T-helper 2 cell (primary cell): ENCODE measurements at regions not wholly inside any gene's neighbourhood (a gene's known extent, or its start where the extent isn't known, plus 50 kb on each side); places are given as distances from the start of the nearest gene placed in this dataset.
"Not testable (repeated sequence)": the region's sequence is repeated elsewhere in the genome, so short reads cannot be mapped to it uniquely, and the experiment has no call there.

Experiments used
- DNase-seq, 5 experiments: peaks; one replicate each; pipeline versions ENCODE4 v3.0.0 to v3.0.0-alpha.2; 2012 to 2022

DNA sequence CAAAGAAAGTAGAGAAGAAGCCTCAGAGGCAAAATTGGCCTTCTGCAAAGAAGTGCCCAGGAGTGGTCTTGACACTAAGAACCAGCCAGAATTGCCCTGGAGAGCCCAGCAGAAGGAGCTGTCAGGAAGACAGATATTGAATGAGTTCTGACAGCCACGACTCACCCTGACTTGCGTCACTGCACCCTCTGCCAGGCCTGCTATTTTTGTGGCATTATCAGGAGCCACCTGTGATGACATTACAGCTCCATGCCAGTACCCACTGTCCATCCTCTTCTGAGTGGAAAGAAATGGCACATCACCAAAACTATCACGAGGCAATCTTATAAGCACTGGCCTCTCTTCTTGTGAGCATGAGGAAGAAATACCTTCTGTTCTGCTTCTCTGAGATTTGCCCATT is 67.7 kb downstream of the SMIM20 start:
- no peak for DNase-seq

DNA sequence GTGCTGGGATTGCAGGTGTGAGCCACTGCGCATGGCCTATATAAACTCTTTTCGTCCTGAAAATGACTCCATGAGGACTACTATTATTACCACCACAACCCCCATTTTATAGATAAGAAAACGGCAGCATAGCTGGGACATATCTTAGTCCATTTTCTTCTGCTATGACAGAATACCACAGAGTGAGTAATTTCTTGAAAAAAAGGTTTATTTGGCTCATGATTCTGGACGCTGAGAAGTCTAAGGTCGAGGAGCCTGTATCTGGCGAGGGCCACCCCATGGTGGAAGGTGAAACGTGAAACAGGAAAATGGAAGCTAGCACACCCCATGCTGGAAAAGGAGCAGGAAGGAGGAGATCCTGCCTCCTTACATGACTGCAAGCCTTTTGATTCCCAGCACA is 68.9 kb downstream of the SMIM20 start:
- no peak for DNase-seq

DNA sequence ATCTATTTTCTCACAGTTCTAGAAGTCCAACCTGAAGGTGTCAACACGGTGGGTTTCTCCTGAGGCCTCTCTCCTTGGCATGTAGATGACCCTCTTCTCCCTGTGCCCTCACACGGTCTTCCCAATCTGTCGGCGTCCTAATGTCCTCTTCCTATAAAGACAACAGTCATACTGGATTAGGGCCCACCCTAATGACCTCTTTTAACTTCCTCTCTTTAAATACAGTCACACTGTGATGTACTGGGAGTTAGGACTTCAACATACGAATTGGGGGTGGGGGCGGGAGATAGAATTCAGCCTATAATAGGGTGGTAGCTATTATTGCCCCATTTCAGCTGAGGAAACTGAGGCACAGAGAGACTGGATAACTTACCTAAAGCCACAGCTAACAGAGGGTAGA is 70.2 kb downstream of the SMIM20 start:
- no peak for DNase-seq

DNA sequence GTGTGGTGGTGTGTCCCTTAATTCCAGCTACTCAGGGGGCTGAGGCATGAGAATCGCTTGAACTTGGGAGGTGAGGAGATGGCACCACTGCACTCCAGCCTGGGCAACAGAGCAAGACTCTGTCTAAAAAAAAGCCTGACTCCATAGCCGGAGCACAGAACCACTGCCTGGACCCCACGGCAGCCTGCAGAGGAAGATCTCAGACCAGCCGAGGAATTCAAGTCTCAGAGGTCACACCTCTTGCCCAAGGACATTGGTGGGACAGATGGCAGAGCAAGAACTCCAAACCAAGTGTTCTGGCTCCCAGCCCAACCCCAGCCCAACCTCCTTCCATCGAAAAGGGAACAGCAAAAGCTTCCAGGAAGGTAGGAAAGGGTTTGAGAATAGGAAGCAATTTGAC is 70.8 kb downstream of the SMIM20 start:
- DNase-seq = no peak

DNA sequence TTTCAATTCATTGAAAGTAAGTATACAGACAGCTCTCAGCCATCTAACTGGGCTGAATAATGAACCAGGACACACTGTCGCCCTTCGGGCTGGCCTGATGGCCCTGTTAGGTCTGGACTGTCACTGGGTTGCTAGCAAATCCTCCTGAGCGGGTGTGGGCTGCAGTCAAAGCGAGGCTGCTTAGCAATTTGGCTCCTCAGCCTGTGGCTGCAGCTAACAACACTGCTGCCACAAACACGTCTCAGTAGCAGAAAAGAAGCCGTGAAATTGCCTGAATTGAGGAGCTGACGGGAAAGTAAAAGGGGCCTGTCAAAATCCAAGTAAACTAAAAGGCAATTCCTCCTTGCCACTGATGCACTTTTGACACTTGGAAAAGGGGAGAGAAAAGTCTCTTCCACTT is 72.8 kb downstream of the SMIM20 start:
- DNase-seq = no peak

DNA sequence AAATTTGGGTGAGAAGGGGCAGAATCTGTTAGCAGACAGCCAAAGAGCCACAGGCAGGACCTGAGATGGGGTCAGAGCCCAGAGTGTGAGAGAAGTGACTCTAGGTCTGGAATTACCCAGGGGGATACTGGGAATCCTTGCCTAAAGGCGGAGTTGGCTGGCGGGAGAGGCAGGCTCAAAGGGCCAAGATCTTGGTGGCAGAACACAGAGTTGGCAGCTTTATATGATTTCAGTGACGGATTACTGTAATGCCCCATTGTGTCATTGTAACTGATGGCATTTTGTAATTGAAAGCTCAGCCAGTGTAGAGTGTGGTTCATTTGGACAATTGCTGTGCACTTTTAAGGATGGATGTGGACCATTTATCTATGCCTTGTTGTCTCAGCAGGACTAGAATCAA is 77.3 kb downstream of the SMIM20 start:
- DNase-seq = no peak

DNA sequence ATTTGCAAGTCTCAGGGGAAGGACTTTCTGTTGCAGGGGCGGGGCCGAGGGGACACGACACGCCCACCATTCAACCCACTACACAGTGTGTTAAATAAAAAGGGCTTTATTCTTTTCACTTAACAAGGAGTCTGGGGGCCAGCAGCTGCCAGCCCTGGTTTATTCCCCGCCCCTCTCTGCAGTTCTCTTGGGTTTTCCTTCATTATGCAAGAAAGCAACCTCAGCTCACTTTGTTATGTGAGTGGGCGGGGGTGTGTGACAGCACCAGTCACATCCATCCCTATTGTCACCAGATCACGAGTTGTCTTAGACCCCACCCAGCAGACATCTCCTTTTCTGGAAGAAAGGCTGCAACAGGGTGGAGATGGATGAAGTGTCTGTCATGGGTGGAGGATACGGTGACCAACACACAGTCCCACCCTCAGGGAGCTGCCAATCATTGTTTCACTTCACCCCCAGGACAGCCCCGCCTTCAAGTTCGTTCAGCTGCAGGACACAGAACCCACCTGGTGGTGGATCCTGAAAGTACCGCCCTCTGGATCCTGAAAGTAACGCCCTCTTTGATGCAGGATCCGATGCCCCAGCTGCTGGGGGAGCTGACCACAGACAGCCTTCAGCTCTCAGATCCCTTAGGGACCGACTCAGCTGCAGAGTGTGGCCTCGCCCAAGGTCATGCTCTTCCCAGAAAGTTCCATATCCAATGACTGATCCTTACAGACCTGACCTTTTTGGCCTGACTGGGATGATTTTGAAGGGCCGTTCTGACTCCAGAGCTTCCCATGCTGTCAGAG is 79.6 kb downstream of the SMIM20 start:
- peak in 2 of 5 experiments; percentile 4 to 18 for DNase-seq

DNA sequence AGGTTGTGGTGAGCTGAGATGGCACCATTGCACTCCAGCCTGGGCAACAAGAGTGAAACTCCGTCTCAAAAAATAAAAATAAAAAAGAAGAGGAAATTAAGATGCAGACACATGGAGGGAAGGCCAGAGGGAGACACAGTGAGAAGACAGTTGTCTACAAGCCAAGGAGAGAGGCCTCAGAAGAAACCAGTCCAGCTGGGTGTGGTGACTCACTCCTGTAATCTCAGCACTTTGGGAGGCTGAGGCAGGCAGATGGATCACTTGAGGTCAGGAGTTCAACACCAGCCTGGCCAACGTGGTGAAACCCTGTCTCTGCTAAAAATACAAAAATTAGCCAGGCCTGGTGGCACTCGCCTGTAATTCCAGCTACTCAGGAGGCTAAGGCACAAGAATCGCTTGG is 80.6 kb downstream of the SMIM20 start:
- not testable (repeated sequence) for DNase-seq

DNA sequence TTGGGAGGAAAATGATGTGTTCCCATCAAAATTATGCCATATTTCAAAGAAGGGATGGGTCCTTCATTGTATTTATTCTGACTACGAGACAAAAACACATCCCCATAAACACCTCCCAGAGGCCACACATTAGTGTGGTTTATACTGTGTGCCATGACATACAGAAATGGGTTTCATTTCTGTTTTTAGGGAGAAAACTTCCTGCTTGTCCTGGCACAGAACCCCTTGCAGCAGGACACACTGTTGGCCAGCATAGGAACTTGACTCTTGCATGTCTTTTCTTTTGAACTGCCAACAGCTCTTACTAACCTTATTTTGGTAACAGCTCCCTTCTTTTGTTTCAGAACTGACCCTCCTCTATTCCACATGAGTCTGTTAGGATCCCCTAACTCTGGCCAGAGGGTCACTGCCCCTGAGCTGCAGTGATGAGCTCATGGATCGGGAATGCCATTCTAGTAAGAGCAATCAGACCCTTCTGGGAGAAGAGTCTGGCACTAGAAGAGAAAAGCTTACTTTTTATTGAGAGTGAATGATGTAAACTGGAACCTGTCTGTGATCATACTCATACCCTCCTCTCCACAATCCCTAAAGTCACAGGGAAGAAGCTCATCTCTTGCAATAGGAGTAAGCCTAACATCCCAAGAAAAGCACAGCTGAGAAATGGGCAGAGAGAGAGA is 86.4 kb downstream of the SMIM20 start:
- no peak for DNase-seq

DNA sequence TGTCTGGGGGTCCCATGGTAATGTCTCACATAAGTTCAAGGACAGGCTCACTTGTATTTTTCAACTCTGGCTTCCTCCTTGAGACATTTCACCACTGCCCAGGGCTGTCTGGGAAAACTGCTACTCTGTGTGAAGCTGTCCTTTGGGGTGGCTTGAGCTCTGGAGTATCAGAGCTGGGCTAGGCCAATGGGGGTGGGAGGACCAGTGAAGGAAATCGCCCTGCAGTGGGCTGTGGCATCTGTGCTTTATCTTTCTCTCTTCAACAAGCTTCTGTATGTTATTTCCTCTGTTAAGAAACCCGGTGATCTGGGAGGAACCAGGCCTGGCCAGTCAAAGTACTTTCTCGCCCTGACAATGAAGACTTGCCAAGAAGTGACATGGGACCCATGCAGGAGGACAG is 87.4 kb downstream of the SMIM20 start:
- DNase-seq = no peak

DNA sequence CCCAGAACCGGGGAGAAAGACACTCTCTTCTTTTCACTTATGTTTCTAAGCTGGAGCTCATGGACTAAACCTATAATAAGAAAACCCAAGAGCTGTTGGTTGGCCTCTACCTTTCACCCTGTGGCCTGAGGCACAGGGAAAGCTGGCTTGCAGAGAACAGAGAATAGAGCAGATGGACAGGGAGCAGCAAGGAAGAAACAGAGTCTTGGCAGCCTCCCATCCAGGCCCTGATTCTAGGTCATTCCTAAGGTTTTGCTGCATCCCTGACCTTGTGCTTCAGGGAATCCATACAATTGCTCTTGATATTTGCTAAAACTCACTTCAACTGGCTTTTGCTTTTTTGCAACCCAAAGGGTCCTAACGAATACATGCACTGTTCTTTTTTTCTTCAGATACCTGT is 87.8 kb downstream of the SMIM20 start:
- no peak for DNase-seq

DNA sequence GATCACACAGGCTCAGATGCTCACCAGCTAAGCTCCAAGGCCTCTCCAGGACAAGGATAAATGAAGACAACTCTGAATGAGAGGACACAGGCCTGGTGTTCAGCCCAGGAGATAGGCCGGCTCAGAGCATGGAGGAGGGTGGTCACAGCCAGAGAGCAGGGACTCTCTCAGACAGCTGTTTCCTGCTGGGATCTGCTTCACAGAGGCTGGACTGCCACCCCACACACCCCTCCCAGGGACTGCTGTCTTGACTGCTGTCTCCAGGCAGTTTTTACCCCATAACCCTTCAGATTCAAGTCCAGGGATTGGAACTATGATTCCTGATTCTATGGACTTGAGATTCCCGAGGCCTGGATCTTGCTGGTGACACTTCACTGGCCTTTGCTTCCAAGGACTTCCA is 89.0 kb downstream of the SMIM20 start:
- no peak for DNase-seq

DNA sequence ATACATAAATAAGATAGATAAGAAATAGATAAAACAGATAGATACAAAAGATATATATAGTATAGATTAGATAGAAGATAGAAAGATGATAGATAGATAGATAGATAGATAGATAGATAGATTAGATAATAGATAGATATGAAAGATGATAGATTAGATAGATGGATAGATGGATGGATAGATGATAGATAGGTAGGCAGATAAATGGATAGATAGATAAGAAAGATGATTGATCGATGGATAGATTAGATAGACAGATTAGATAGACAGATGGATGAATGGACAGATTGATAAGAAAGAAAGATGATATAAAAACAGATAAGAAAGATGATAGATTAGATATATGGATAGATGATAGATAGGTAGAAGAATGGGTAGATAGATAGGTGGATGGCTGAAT is 90.3 kb downstream of the SMIM20 start:
- no peak for DNase-seq

DNA sequence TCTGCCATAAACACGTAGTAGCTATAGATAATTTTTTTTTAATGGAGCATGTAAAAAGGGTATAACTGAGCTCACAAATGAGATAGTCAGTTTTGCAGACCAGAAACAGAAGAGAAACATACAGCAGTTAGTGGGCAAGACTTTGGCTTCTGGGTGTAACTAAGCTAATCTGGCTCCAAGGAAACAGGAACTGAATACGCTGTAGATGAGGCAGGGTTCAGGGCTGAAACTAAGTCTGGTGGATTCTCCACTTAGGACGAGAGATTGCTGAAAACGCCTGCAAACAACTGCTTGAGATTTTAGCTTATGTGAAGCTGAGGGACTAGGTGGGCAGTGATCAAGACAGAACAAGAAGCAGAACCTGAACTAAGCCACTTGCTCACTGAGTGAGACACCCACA is 91.7 kb downstream of the SMIM20 start:
- no peak for DNase-seq

DNA sequence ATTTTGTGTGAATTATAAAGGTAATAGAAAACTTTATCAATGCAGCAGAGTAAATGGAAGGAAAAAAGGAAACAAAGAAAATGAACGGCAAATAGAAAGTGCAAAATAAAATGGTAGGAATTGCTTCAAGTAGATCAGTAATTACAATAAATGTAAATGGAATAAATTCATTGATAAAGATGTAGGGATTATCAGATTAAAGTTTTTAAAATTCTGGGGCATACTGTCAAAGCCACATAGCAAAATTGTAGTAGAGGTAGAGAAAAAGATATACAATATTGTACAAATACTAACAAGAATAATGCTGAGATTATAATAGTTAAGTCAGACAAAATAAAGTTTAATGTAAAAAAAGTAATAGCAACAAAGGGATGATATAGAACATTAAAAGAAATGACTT is 94.7 kb downstream of the SMIM20 start:
- DNase-seq = no peak

DNA sequence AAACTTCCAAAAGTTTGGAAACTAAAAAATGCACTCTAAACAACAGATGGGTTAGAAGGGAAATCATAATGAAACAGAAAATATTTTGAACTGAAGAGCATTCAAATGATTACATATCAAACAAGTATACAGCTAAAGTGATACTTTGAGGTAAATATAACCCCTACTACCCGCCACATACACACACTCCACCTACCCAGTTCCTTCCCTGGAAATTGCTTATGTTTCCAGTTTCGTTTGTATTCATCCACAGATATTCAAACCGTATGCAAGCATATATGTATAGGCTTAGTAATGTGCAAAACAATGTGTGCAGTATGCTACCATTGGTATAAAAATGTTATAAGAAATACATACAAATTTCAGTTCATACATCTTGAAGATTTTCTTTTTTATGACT is 95.5 kb downstream of the SMIM20 start:
- DNase-seq = peak in 1 of 5 experiments; percentile 75

DNA sequence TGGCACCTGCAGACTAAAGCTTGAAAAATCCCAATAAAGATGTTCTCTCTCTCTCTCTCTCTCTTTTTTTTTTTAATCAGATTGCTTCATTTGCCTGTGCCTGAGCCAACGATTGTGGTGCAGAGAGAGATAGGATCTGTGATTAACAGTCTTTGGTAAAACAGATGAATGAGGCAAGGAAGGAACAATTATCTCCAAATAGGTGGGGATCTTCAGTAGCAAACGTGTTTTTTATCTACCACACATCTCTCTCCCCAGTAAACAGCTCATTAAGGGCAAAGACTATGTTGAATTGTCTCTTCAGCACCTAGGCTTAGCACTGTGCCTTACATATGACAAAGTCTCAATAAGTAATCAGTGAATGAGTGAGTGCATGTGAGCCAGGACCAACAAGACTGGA is 96.3 kb downstream of the SMIM20 start:
- peak in 1 of 5 experiments; percentile 81 for DNase-seq

DNA sequence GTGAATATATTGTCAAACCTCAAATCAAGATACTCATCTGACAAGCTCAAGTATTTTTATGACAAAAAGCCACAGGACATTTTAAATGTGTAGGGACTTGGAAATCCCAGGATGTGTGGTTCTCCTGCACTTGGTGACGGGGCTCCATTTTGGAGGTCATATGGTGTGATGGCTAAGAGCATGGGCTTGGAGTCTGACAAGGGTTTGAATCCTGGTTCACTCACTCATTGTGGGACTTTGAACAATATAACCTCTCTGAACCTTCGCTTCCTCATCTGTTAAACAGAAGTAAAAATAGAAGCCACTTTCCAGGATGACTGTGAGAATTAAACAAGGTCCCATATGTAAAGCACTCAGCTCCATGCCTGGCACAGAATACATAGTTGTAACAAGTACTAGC is 99.6 kb downstream of the SMIM20 start:
- no peak for DNase-seq

DNA sequence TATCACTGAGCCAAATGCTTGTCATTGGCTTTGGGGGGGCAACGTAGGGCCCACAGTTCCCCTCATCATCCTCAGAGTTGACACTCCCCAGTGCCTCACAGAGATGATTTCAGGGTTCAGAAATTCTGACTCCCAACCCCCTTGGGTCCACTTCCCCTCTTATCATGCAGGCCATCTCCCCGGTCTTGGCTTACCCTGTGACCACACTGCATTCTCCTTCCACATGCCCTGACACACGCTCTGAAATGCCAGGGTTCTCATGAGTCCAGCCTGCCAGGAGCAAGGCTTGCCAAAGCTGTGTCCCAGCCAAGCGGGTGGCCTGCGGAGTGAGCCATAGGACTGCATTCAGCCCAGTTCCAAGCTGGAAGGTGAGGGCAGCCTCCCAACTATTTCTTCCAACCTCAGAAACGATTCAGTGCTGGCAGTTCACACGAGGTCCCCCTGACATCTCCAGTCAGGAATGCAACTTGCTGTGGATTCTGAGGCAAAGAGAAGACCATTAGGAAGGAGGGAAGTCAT is 101.2 kb downstream of the SMIM20 start:
- DNase-seq = no peak

DNA sequence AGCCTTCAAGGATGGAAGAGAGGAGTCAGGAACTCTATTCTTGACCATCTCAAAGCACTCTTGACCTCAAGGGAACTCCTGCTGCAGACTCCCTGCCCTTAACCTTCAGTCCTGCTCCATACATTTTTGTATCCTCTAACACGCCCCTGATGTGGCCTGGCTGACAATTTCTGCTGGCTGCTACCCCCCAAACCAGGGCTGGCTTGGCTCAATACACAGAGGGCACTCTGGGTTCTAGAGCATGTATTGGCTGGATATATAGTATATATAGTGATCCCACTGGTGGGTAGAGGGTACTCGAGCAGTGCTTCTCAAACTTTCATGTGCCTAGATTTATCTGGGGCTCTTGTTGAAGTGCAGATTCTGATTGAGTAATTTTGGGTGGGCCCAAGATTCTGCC is 101.9 kb downstream of the SMIM20 start:
- DNase-seq = no peak

DNA sequence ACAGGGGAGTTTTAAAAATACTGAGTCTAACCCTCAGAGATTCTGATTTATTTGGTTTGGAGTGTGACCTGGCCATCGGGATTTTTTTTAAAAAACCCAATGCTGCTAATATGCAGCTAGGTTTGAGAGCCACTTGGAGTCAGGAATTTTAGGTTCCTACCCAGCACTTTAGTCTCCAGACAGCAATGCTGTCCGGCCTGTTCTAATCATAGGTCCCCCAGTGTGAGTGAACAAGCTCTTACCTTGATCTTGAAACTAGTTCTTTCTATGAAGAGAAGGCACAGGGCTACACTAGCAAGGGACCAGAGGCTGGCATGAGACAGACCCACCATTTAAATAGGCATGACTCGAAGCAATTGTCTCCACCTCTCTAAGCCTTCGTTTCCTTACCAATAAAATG is 103.5 kb downstream of the SMIM20 start:
- no peak for DNase-seq

DNA sequence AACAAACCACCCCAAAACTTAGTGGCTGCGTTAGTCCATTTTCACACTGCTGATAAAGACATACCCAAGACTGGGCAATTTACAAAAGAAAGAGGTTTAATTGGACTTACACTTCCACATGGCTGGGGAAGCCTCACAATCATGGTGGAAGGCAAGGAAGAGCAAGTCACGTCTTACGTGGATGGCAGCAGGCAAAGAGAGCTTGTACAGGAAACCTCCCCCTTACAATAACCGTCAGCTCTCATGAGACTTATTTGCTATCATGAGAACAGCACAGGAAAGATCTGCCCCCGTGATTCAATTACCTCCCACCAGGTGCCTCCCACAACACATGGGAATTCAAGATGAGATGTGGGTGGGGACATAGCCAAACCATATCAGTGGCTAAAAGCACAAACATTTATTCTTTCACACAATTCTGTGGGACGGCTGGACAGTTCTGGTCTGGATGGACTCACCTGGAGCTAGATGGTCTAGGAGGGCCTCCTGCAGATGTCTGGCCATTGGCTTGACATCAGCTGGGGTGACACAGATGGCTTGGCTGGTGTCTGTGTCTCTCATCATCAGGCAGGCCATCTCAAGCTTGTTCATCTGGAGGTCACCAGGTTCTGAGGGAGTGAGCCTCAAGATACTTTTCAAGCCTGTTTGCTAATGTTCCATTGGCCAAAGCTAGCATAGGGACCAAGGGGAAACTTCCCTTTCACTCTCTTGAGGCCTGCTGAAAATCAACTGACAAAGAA is 104.1 kb downstream of the SMIM20 start:
- not testable (repeated sequence) for DNase-seq

DNA sequence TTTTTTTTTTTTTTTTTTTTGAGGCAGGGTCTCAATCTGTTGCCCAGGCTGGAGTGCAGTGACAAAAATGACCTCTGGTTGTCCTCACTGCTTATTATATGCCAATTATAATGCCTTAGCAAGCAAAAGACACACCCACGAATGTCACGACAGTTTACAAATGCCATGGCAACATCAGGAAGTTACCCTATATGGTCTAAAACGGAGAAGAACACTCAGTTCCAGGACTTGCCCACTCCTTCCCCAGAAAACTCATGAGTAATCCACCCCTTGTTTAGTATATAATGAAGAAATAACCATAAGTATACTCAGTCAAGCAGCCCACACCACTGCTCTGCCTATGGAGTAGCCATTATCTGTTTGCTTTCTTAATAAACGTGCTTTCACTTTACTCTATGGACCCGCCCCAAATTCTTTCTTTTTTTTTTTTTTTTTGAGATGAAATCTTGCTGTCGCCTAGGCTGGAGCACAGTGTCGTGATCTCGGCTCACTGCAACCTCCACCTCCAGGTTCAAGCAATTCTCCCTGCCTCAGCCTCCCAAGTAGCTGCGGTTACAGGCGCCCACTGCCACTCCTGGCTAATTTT is 106.2 kb downstream of the SMIM20 start:
- peak in 1 of 5 experiments; percentile 34 for DNase-seq
